NCI-H526 (cell line): ENCODE measurements at regions not wholly inside any gene's neighbourhood (a gene's known extent, or its start where the extent isn't known, plus 50 kb on each side); places are given as distances from the start of the nearest gene placed in this dataset.
A peak's percentile ranks its signal among the peaks of the same experiment; 100 is the strongest.

Source experiments
- DNase-seq, 2 experiments: peaks; one replicate each; lab custom pipeline; 2025; lab: John Stamatoyannopoulos, UW

- DNase-seq, result no peak
Measured at GRCh38 chr6:170232186-170233002, 58.5 kb downstream of the DLL1 start.

DNA sequence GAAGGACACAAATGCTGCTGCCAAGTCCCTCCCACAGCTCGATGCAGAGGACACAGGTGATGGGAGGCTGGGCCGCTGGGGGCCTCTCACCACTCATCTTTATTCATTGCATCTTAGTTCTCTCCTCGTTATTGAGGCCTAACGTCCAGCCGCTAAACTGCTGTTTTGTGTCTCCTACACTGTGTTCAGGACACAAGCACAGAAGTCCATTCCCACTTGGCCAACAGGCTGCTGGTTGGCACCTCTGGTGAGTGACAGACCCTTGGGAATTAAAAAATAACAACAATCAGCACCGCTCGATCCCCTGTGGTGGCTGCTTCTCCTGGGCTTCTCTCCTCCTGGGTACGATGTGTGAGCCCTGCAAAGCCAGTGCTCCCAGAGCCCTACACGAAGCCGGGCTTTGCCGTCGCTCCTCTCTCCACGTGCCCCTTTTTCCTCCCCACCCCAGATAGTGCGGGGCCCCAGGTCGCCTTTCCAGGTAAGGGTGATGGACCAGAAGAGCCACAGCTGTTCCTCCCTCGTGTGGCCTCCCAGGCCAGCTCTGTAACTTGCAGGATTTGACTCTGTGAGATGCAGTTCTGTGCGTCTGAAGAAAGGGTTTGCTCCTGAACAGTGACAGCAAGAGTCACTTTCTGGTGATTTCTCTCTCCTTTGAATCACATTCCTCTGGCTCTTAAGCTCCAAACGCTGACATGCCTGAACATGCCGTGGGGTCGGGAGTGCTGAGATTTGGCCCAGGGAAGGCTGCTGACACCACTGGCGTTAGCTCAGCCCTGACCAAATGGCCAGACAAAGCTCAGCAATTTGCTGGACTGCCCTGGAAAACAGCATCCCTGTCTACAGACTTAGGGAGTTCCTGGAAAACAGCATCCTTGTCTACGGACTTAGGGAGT, 59.3 kb downstream of the DLL1 start:
- DNase-seq, result peak in 1 of 2 experiments; percentile 21

GRCh38 chr6:170230520-170231292, 60.2 kb downstream of the DLL1 start:
- DNase-seq, result no peak

DNA sequence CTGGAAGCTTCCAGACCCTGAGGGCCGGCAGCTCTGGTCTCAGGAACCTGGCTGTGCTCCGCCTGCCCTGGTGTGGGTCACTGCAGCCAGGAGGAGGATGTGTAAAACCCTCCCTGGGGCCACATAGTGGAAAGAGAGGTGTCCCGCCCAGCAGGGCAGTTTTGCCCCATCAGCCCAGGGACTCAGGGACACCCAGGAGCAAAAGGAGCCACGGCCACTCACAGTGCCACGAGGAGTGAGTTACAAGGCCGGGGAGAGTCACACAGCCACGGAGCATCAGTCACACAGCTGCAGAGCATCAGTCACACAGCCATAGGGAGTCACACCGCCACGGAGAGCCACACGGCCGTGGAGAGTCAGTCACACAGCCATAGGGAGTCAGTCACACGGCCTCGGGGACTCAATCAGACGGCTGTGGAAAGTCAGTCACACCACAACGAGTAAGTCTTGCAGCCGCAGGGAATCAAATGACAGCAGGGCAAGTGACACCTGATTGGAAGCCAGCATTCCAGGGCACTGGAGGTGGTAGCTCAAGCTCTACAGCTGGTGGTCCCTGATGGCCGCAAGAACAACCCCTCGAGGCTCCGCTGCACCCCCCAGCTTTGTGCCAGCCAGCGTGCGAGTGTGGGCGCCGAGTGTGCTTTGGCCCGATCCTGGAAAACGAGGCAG, 60.9 kb downstream of the DLL1 start:
- no peak for DNase-seq

GRCh38 chr6:170229396-170229795, 61.5 kb downstream of the DLL1 start:
- DNase-seq, result no peak

DNA sequence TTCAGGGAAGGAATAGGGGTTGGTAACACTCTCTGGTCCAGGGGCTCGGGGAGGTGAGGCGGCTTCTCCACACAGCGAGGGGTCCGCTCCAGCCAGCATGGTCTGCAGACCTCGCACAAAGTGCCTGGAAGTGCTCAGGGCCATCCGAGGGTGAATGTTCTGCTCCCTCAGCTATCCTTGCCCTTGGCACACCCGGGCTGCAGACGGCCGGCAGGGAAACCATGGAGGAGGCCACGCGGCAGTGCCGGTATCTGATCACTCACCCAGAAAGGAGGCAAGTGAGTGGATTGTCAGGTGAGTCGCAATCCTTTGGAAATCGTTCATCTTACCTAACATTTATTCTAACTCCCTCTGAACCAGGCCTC, 62.0 kb downstream of the DLL1 start:
- no peak for DNase-seq

DNA sequence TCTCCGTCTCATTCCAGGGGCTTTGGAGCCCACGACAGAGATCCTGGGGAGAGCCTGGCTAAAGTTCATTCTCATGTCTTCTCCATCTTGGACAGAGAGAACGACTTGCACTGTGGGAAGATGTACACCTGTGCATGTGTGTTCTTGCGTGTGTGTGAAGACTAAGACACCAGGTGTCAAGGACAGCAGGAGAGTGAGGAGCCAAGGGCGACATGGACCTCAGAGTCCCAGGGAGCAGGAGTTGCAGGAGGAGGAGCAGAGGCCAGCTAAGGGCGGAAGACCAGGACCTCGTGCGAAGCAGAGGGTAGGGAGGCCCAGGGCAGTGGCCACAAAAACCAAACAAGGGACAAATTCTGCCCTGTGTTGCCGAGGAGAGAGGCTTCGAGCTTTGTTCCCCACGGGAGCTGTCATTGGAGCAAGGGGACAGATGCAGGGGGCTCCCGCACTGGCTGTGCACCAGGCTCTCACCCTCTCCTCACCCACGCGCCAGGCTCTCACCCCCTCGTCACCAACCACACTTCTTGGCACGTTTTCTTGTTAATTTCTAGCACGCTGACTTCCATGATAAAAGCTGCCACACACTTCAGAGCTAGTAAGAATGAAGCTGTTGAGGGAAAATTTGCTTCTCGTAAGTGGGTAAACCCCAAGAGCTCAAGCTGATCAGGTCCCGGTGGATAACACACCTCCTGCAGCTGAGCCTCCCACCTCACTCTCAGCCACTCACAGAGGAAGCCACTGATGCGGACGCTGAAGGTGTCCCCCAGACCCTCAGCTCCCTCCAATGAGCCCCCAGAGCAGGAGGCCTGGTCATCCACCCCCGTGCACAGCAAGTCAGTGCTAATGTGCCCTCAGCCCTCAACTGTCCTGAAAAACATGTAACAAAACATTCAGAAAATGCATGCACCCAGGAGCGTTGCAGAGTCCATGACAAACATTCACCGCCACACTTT, 62.6 kb downstream of the DLL1 start:
- DNase-seq, result no peak

GRCh38 chr6:170227521-170227983, 63.3 kb downstream of the DLL1 start:
- no peak for DNase-seq

DNA sequence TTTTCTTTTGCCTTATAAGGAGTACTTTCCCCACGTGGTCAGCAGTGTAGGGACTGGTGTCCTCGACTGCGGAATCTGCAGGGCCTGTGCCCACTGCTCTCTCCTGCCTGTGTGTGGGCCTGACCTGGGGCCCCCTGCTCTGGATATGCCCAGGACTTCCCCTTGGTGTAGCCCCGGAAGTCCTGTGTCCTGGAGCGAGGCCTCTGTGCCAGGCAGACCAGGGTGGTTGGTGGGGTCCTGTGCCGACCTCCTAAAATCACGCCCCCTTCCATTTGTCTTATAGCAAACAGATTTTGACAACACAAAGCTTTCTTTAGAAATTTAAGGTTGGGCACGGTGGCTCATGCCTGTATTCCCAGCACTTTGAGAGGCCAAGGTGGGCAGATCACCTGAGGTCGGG, 64.2 kb downstream of the DLL1 start:
- DNase-seq, result no peak

GRCh38 chr6:170225852-170226417, 64.9 kb downstream of the DLL1 start:
- DNase-seq, result no peak

- peak in 1 of 2 experiments; percentile 34 for DNase-seq
Measured at GRCh38 chr6:170224694-170225660, 65.9 kb downstream of the DLL1 start.

DNA sequence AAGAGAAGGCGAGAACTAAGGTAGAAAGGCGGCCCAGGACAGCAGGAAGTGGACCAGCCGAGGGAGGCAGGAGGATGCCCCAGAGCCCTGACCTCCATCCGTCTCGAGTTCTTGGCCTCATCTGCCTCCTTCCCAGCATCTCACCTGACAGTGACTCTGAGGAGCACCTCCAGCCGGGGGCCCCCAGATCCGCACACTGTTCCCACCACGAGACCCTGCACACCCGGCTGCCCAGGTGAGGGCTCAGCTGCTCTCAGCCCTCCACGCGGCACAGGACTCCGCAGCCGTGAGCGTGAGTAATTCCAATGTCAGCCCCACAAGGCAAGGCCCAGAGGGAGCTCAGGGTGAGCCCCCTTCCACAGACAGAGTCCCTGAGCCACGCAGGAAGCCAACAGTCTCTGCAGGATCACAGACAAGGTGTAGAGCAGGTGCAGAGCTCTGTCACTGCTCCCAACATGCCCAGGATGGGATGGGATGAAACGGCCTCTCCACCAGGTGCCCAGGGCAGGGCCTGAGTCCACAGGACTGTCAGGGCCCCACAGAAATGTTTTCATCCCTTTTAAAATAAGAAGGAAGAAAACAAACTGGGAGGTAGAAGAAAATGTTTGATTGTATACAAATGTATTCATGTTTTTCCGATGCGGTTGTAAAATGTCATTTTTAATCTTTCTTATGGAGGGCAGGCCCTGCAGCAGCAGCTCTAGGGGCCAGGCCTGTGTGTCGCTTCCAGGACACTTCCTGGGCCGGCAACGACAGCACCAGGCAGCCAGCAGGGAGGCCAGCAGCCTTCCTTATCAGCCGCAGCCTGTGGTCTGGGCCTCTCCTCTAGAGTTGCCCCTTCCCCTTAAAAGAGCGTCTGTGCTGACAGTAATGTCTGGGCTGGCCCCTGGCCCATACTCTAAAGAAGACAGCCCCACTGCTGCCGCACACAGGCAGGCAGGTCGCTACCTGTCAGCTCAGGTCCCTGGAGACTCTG, 66.9 kb downstream of the DLL1 start:
- no peak for DNase-seq

DNA sequence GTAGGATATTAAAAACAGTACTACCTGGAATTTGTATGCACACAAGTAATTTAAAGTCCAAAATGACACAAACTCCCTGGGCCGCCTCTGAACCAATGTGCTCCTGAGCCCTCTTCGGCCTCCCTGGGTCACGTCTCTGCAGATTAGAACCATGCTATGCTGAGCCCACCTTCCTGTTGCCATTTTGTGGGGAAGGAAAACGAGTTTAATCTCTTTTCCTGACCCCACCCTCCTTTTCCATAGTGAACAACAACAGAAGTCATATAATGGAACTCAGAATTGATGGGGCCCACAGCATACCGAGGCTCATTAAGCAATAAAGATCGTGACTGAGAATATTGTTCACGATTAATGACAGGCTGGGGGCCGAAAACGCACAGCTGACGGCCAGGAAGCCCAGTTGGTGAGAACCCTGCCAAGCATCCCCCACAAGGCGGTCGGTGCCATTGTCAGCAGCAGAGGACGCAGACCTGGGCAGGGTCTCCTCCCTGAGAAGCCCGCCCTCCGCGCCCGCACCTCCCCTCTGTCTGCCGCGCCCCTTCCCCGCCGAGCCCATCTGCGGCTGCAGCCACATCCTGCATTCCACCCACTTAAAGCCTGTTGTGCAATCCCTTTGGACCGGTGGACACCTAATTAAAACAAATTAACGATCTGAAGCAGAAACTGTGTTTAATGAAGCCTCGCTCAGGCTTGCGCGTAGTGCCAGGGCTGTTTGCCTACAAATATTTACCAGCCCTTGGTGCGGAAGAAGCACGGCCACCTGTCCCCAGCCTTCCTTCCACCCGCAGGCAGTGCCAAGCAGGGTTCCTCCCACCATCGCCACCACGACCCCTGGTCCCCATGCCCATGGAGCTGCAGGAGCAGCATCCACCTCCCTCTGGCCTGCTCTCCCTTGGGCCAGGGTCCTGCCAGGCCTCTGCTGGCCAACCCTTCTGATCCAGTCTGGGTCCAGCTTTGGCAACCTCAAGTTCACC, 68.1 kb downstream of the DLL1 start:
- peak in 1 of 2 experiments; percentile 47 for DNase-seq

DNA sequence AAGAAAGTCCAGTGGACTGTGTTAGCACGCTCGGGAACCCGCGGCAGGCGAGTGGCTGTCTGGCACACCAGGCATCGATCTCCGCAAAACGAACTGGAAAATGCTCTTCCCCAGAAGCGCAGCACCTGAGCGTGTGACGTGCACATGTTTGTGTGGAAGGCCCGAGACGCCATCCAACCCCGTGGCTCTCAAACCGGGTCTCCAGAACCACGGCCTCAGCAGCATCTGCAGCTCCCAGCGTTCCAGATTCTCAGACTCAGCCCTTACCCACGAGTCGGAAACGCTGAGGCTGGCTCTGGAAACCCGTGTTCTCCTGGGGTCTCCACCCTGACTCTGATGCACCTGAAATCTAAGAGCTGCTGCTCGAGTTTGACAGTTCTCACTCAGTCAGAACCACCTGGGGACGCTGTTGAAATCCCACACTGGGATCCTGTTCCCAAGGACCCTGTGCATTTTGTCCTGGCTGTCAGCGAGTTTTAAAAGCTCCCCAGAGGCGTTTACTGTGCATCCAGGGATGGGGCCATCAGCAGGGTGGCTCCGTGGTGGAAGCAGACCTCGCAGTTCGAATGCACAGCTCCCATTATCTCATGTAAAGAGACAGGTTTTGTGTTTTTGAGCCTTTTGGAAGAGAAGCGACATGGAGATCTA, 69.0 kb downstream of the DLL1 start:
- DNase-seq, result peak; percentile 64 to 85

- DNase-seq, result peak; percentile 26 to 53
Measured at GRCh38 chr6:170221052-170221752, 69.7 kb downstream of the DLL1 start.
